ENCODE measurements at regions not wholly inside any gene's neighbourhood (a gene's known extent, or its start where the extent isn't known, plus 50 kb on each side); places are given as distances from the start of the nearest gene placed in this dataset.
"Not testable (repeated sequence)": the region's sequence is repeated elsewhere in the genome, so short reads cannot be mapped to it uniquely, and the experiment has no call there.

- DNase-seq (ENCODE audit: low read depth in 2 of 2) = no peak
Measured at GRCh38 chr10:57961487-57961886, 306.2 kb downstream of the IPMK start.

- DNase-seq (ENCODE audit: low read depth in 2 of 2) = no peak
Measured at GRCh38 chr10:57960406-57960805, 307.3 kb downstream of the IPMK start.

- no peak for DNase-seq (ENCODE audit: low read depth in 2 of 2)
Measured at GRCh38 chr10:57959318-57960006, 308.2 kb downstream of the IPMK start.

GRCh38 chr10:57955076-57955475 lies 312.6 kb downstream of the IPMK start:
- no peak for DNase-seq (ENCODE audit: low read depth in 2 of 2)

GRCh38 chr10:57952741-57953140 lies 315.0 kb downstream of the IPMK start:
- DNase-seq (ENCODE audit: low read depth in 2 of 2) = peak in 1 of 2 experiments; percentile 5

- DNase-seq (ENCODE audit: low read depth in 2 of 2) = no peak
Measured at GRCh38 chr10:57950442-57950974, 317.2 kb downstream of the IPMK start.

GRCh38 chr10:57948796-57949195 lies 318.9 kb downstream of the IPMK start:
- no peak for DNase-seq (ENCODE audit: low read depth in 2 of 2)

- no peak for DNase-seq (ENCODE audit: low read depth in 2 of 2)
Measured at GRCh38 chr10:57946833-57947232, 320.9 kb downstream of the IPMK start.

- DNase-seq (ENCODE audit: low read depth in 2 of 2) = no peak
Measured at GRCh38 chr10:57943701-57944100, 324.0 kb downstream of the IPMK start.

- no peak for DNase-seq (ENCODE audit: low read depth in 2 of 2)
Measured at GRCh38 chr10:57925045-57925444, 342.6 kb downstream of the IPMK start.

GRCh38 chr10:57921140-57921539 lies 346.6 kb downstream of the IPMK start:
- DNase-seq (ENCODE audit: low read depth in 2 of 2) = no peak

- DNase-seq (ENCODE audit: low read depth in 2 of 2) = no peak
Measured at GRCh38 chr10:57919864-57920263, 347.8 kb downstream of the IPMK start.

- DNase-seq (ENCODE audit: low read depth in 2 of 2) = no peak
Measured at GRCh38 chr10:57917019-57917418, 350.7 kb downstream of the IPMK start.

GRCh38 chr10:57905861-57906260 lies 361.8 kb downstream of the IPMK start:
- DNase-seq (ENCODE audit: low read depth in 2 of 2) = no peak

- DNase-seq (ENCODE audit: low read depth in 2 of 2) = no peak
Measured at GRCh38 chr10:57905010-57905409, 362.7 kb downstream of the IPMK start.

- DNase-seq (ENCODE audit: low read depth in 2 of 2) = no peak
Measured at GRCh38 chr10:57898231-57898630, 369.5 kb downstream of the IPMK start.

GRCh38 chr10:57897611-57898010 lies 370.1 kb downstream of the IPMK start:
- no peak for DNase-seq (ENCODE audit: low read depth in 2 of 2)

GRCh38 chr10:57894361-57894760 lies 373.3 kb downstream of the IPMK start:
- DNase-seq (ENCODE audit: low read depth in 2 of 2) = no peak

- DNase-seq (ENCODE audit: low read depth in 2 of 2) = no peak
Measured at GRCh38 chr10:57891201-57892006, 376.3 kb downstream of the IPMK start.

- DNase-seq (ENCODE audit: low read depth in 2 of 2) = no peak
Measured at GRCh38 chr10:57890691-57891090, 377.0 kb downstream of the IPMK start.

GRCh38 chr10:57885618-57885968 lies 382.1 kb downstream of the IPMK start:
- not testable (repeated sequence) for DNase-seq (ENCODE audit: low read depth in 2 of 2)

GRCh38 chr10:57884965-57885617 lies 382.6 kb downstream of the IPMK start:
- no peak for DNase-seq (ENCODE audit: low read depth in 2 of 2)

GRCh38 chr10:57884407-57884806 lies 383.3 kb downstream of the IPMK start:
- no peak for DNase-seq (ENCODE audit: low read depth in 2 of 2)
